GM12878 (cell line): ENCODE measurements at regions not wholly inside any gene's neighbourhood (a gene's known extent, or its start where the extent isn't known, plus 50 kb on each side); places are given as distances from the start of the nearest gene placed in this dataset.

Experiments used
- ATAC-seq: fragments of 200-7000 bp; cut with Tn5 transposase; 3 replicates; pipeline ENCODE4 v1.9.1; 2020; ENCODE audit warnings: mild to moderate bottlenecking, moderate library complexity
- BruUV-seq: library from RNA; stranded (reverse); fragments of 400-500 nt; replicated peaks from 2 replicates; lab custom pipeline; 2021; lab: Mats Ljungman, UMichigan
- CTCF ChIA-PET: fragments of 300-600 bp; sonication (Branson Sonifier 250); formaldehyde crosslinking; extraction: SDS; loops from one replicate; lab custom pipeline; 2021; ENCODE audit warnings: inconsistent platforms; lab: Yijun Ruan, JAX
- POLR2A ChIA-PET: fragments of 350-600 bp; formaldehyde crosslinking; extraction: SDS; loops from one replicate; lab custom pipeline; 2021; ENCODE audit warnings: inconsistent platforms; lab: Charles Lee
- RAD21 ChIA-PET: fragments of 300-600 bp; sonication (Branson Sonifier 250); formaldehyde crosslinking; loops from one replicate; lab custom pipeline; 2023; ENCODE audit warnings: antibody characterized with exemption; ENCODE audit not compliant: unreplicated experiment; lab: Charles Lee
- SMC1A ChIA-PET: fragments of 300-600 bp; sonication (Branson Sonifier 250); formaldehyde crosslinking; loops from one replicate; lab custom pipeline; 2023; ENCODE audit not compliant: unreplicated experiment, uncharacterized antibody; lab: Charles Lee
- DNase-seq: peaks from one replicate; pipeline ENCODE4 v3.0.0-alpha.2; 2011; ENCODE audit warnings: low read depth, low spot score
- FAIRE-seq: peaks from 3 replicates; lab custom pipeline; 2011; peaks lifted over from hg19 to GRCh38; lab: Jason Lieb, UNC
- H2AFZ ChIP-seq: 2 replicates; pipeline ENCODE4 v1.6.0; 2011; ENCODE audit warnings: low read depth, low read length, control low read depth; ENCODE audit not compliant: control insufficient read depth
- H3K27ac ChIP-seq: 2 replicates; pipeline ENCODE4 v1.5.1; 2011; ENCODE audit warnings: control low read depth; ENCODE audit not compliant: control insufficient read depth, insufficient read depth
- H3K27me3 ChIP-seq, 2 experiments: replicated peaks in 1 of 2; 2 replicates each; pipeline versions ENCODE4 v1.6.0 to v1.6.1; 2011; ENCODE audit warnings: low read length in 1 of 2; ENCODE audit not compliant: control insufficient read depth in 2 of 2, insufficient read depth in 2 of 2
- H3K36me3 ChIP-seq, 2 experiments: 2 replicates each; pipeline ENCODE4 v1.5.1; 2011; ENCODE audit warnings: low read length in 1 of 2; ENCODE audit not compliant: control insufficient read depth in 2 of 2, insufficient read depth in 2 of 2
- H3K4me1 ChIP-seq: 2 replicates; pipeline ENCODE4 v1.6.1; 2011; ENCODE audit warnings: mild to moderate bottlenecking, low read length, moderate library complexity, mixed read lengths; ENCODE audit not compliant: control insufficient read depth, insufficient read depth
- H3K4me2 ChIP-seq: 2 replicates; pipeline ENCODE4 v1.6.0; 2011; ENCODE audit warnings: control low read depth; ENCODE audit not compliant: control insufficient read depth, insufficient read depth
- H3K4me3 ChIP-seq: fragments of 200-600 bp; sonication (generic); 2 replicates; pipeline ENCODE4 v1.5.1; 2016
- H3K79me2 ChIP-seq: 2 replicates; pipeline ENCODE4 v1.6.0; 2011; ENCODE audit warnings: low read length; ENCODE audit not compliant: control insufficient read depth, insufficient read depth
- H3K9ac ChIP-seq: 2 replicates; pipeline ENCODE4 v1.8.0; 2011; ENCODE audit warnings: low read length, control low read depth, mixed read lengths; ENCODE audit not compliant: control insufficient read depth, insufficient read depth
- H3K9me3 ChIP-seq: replicated peaks from 3 replicates; pipeline ENCODE4 v1.5.1; 2011; ENCODE audit warnings: mild to moderate bottlenecking, low read length; ENCODE audit not compliant: control insufficient read depth, insufficient read depth
- H4K20me1 ChIP-seq: 2 replicates; pipeline ENCODE4 v1.6.0; 2011; ENCODE audit not compliant: control insufficient read depth, insufficient read depth
- ASH2L ChIP-seq: fragments of 300-600, 200-600 bp; sonication (generic); IDR thresholded peaks from 2 replicates; pipeline ENCODE4 v1.6.1; 2017; ENCODE audit warnings: low read depth, mild to moderate bottlenecking, borderline replicate concordance
- BCL3 ChIP-seq: IDR thresholded peaks from 2 replicates; pipeline ENCODE4 v1.6.1; 2011; ENCODE audit warnings: borderline replicate concordance, low read depth, mild to moderate bottlenecking, moderate library complexity, low read length; ENCODE audit not compliant: insufficient read depth, poor library complexity, severe bottlenecking
- CREM ChIP-seq: IDR thresholded peaks from 2 replicates; pipeline ENCODE4 v1.6.1; 2014; ENCODE audit warnings: antibody characterized with exemption, low read depth
- CUX1 ChIP-seq: IDR thresholded peaks from 2 replicates; pipeline ENCODE4 v1.6.1; 2012; ENCODE audit warnings: improper control_type of control experiment, low read depth, low read length; ENCODE audit not compliant: insufficient replicate concordance
- GATAD2B ChIP-seq: fragments of 450-650 bp; conservative IDR thresholded peaks from 2 replicates; pipeline ENCODE4 v1.6.1; 2017; ENCODE audit warnings: low read depth, mild to moderate bottlenecking, moderate library complexity
- JUNB ChIP-seq: IDR thresholded peaks from 2 replicates; pipeline ENCODE4 v1.6.1; 2016; ENCODE audit warnings: antibody characterized with exemption, mild to moderate bottlenecking
- MTA2 ChIP-seq: fragments of 450-650 bp; IDR thresholded peaks from 2 replicates; pipeline ENCODE4 v1.6.1; 2016; ENCODE audit warnings: low read depth, mild to moderate bottlenecking, moderate library complexity
- POU2F2 ChIP-seq: IDR thresholded peaks from 3 replicates; pipeline ENCODE4 v1.6.1; 2011; ENCODE audit warnings: low read depth, mild to moderate bottlenecking, low read length, borderline replicate concordance
- RAD21 ChIP-seq: IDR thresholded peaks from 2 replicates; pipeline ENCODE4 v1.6.1; 2011; ENCODE audit warnings: mild to moderate bottlenecking, low read depth, low read length, moderate library complexity; ENCODE audit not compliant: insufficient read depth
- RFX5 ChIP-seq: IDR thresholded peaks from 2 replicates; pipeline ENCODE4 v1.6.1; 2011; ENCODE audit warnings: low read depth, low read length, improper control_type of control experiment
- SIN3A ChIP-seq: IDR thresholded peaks from 2 replicates; pipeline ENCODE4 v1.6.1; 2012; ENCODE audit warnings: low read depth, low read length, improper control_type of control experiment
- TAF1 ChIP-seq: IDR thresholded peaks from 2 replicates; pipeline ENCODE4 v1.6.1; 2011; ENCODE audit warnings: mild to moderate bottlenecking, low read depth, low read length, borderline replicate concordance
- WGBS: methylation state at CpG from one replicate; pipeline ENCODE4 v1.1.6; 2016; ENCODE audit warnings: low lambda C conversion rate; ENCODE audit not compliant: insufficient replicate concordance, insufficient coverage; ENCODE audit errors: missing lambda C conversion rate; 5-methylcytosine and 5-hydroxymethylcytosine counted together
- in situ Hi-C: fragments of 300-500 bp; cut with MboI; formaldehyde crosslinking; loops from 9 replicates; pipeline ENCODE4 v1.14.3; 2018; ENCODE audit warnings: mixed read lengths
- intact Hi-C: fragments of 100-400 bp; cut with micrococcal nuclease; formaldehyde crosslinking; loops from one replicate; pipeline ENCODE4 v1.14.2; 2022; ENCODE audit not compliant: unreplicated experiment

- Histone ChIP-seq H3K27me3 (peaks cover 0 to 2% of the 10 kb centered on the region in 2 experiments; a peak in 1 of 4 replicates), H3K9me3 (no peaks in the 10 kb centered on the region), H3K27ac (no peak overlapping the region), H3K36me3 (no peaks in the 10 kb centered on the region), H3K79me2 (no peaks in the 10 kb centered on the region), H4K20me1 (no peaks in the 10 kb centered on the region; the same call in 1 of the 2 replicates), H3K9ac (no peak overlapping the region), H3K4me3 (no peak overlapping the region), H3K4me1 (no peaks in the 10 kb centered on the region), H3K4me2 (no peak overlapping the region), H2AFZ (no peak overlapping the region)
- DNase-seq (no peak), FAIRE-seq (no peak), ATAC-seq (no peak)
- ChIA-PET POLR2A (no interaction called here), CTCF (no interaction called here), RAD21 (no interaction called here), SMC1A (no interaction called here)
- 34% methylated on average over 4 of the region's 4 CpGs for WGBS
- in situ Hi-C loops, result no loop called here
- intact Hi-C loops, result no loop called here
- no peak for TF ChIP-seq MTA2
- BruUV-seq, result no TSS peak
Observed at GRCh38 chr2:128982670-128983069, 664.0 kb upstream of the HS6ST1 start.

GRCh38 chr2:128983094-128983493, 664.4 kb upstream of the HS6ST1 start:
- no peak for FAIRE-seq
- no peaks in the 10 kb centered on the region for H3K4me1 ChIP-seq
- H3K27me3 ChIP-seq, result peaks cover 0 to 2% of the 10 kb centered on the region in 2 experiments; a peak in 1 of 4 replicates
- H3K36me3 ChIP-seq, result no peaks in the 10 kb centered on the region
- H3K4me3 ChIP-seq, result no peak overlapping the region
- H3K9ac ChIP-seq, result no peak overlapping the region
- no peaks in the 10 kb centered on the region for H3K79me2 ChIP-seq
- no peaks in the 10 kb centered on the region; the same call in 1 of the 2 replicates for H4K20me1 ChIP-seq
- ChIA-PET SMC1A (no interaction called here), RAD21 (no interaction called here), POLR2A (no interaction called here), CTCF (no interaction called here)
- DNase-seq, result no peak
- no TSS peak for BruUV-seq
- no peaks in the 10 kb centered on the region for H3K9me3 ChIP-seq
- intact Hi-C loops (no loop called here), in situ Hi-C loops (no loop called here)
- H3K27ac ChIP-seq, result no peak overlapping the region
- no peak overlapping the region for H2AFZ ChIP-seq
- 0% methylated on average over 2 of the region's 2 CpGs for WGBS
- no peak for ATAC-seq
- H3K4me2 ChIP-seq, result no peak overlapping the region
- TF ChIP-seq SIN3A (no peak), GATAD2B (no peak), RFX5 (no peak), TAF1 (no peak), BCL3 (no peak), POU2F2 (no peak), CUX1 (no peak), ASH2L (no peak), JUNB (no peak), RAD21 (no peak), CREM (no peak)
